ENCODE measurements at regions not wholly inside any gene's neighbourhood (a gene's known extent, or its start where the extent isn't known, plus 50 kb on each side); places are given as distances from the start of the nearest gene placed in this dataset.

- no peak for TF ChIP-seq CTCF (IDR thresholded peaks at IDR 0.05)
- no peak for TF ChIP-seq POLR2A (IDR thresholded peaks at IDR 0.05)
These were observed 307.8 kb downstream of the GPAM start for GRCh38 chr10:111875725-111876124.

All from lower leg skin (tissue), 3 donors.